NB4 (cell line): ENCODE measurements at regions not wholly inside any gene's neighbourhood (a gene's known extent, or its start where the extent isn't known, plus 50 kb on each side); places are given as distances from the start of the nearest gene placed in this dataset.

Source experiments
- POLR2A ChIP-seq: IDR thresholded peaks from 2 replicates; pipeline ENCODE4 v1.6.1; 2011; ENCODE audit warnings: mild to moderate bottlenecking; ENCODE audit not compliant: insufficient read length; ENCODE audit errors: extremely low read depth
- TF ChIP-seq, protein P1 (sequence below): IDR thresholded peaks from one replicate; pipeline ENCODE4 v1.5.1; 2012; ENCODE audit warnings: low read depth, low read length
- TF ChIP-seq, protein P2 (sequence below): IDR thresholded peaks from 2 replicates; pipeline ENCODE4 v1.6.1; 2011; ENCODE audit warnings: low read depth, low read length

DNA sequence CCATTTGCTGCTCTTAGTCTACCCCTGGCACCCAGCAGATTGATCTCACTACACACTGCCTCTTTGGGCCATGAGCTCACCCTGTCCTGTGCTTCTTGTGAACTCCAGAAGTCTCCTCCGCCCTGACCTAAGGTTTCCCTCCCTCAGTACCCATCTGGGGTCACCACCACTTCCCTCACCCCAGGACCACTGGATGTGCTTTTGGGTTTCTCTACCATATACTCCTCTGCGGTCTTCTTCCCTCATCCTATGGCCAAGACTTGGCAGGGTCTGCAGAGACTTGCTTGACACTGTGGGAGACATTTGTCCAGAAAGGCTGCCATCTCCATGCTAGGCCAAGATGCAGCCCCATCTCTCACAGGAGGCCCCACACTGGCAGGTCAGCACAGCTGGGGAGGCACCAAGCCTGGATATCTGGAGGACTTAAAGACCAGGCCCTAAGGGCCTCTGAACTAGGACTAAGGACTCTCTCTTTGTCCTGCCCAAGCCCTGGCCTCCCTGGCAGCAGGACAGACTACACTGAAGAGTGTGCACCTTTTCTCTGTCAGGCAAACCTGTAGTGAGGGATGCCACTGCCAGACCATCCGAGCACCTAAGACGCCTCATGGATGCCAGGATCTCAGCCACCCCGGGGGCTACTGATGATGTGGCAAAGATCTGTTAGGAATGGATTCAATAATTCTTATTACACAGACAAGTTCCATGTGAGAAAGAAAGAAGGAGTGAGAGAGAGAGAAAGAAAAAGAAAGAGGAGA, 134.6 kb downstream of the ZNF467 start:
- TF ChIP-seq POLR2A = no peak
- TF ChIP-seq, protein P1, sequence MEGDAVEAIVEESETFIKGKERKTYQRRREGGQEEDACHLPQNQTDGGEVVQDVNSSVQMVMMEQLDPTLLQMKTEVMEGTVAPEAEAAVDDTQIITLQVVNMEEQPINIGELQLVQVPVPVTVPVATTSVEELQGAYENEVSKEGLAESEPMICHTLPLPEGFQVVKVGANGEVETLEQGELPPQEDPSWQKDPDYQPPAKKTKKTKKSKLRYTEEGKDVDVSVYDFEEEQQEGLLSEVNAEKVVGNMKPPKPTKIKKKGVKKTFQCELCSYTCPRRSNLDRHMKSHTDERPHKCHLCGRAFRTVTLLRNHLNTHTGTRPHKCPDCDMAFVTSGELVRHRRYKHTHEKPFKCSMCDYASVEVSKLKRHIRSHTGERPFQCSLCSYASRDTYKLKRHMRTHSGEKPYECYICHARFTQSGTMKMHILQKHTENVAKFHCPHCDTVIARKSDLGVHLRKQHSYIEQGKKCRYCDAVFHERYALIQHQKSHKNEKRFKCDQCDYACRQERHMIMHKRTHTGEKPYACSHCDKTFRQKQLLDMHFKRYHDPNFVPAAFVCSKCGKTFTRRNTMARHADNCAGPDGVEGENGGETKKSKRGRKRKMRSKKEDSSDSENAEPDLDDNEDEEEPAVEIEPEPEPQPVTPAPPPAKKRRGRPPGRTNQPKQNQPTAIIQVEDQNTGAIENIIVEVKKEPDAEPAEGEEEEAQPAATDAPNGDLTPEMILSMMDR = no peak
- TF ChIP-seq, protein P2, sequence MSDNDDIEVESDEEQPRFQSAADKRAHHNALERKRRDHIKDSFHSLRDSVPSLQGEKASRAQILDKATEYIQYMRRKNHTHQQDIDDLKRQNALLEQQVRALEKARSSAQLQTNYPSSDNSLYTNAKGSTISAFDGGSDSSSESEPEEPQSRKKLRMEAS = no peak
